Liver (tissue), 3 donors: ENCODE measurements at regions not wholly inside any gene's neighbourhood (a gene's known extent, or its start where the extent isn't known, plus 50 kb on each side); places are given as distances from the start of the nearest gene placed in this dataset.

Experiments
- EGR1 ChIP-seq, 2 donors: IDR thresholded peaks; 2 replicates each; pipeline ENCODE4 v1.6.1; 2016 to 2018; ENCODE audit warnings: antibody characterized with exemption in 2 of 2, low read depth in 2 of 2
- GABPA ChIP-seq, 2 donors: IDR thresholded peaks in 1 of 2; conservative IDR thresholded peaks in 1 of 2; 2 replicates each; pipeline ENCODE4 v1.6.1; 2016; ENCODE audit warnings: antibody characterized with exemption in 2 of 2, mild to moderate bottlenecking in 1 of 2, moderate library complexity in 1 of 2
- JUND ChIP-seq, 2 donors: IDR thresholded peaks; 2 replicates each; pipeline ENCODE4 v1.6.1; 2016; ENCODE audit warnings: antibody characterized with exemption in 2 of 2
- RAD21 ChIP-seq, 2 donors: IDR thresholded peaks; 2 replicates each; pipeline ENCODE4 v1.6.1; 2016; ENCODE audit warnings: antibody characterized with exemption in 2 of 2, mild to moderate bottlenecking in 2 of 2
- RXRA ChIP-seq, 2 donors: IDR thresholded peaks; 2 replicates each; pipeline ENCODE4 v1.6.1; 2017 to 2018; ENCODE audit warnings: antibody characterized with exemption in 2 of 2, mild to moderate bottlenecking in 1 of 2
- SP1 ChIP-seq: IDR thresholded peaks from 2 replicates; pipeline ENCODE4 v1.6.1; 2018; ENCODE audit warnings: antibody characterized with exemption, mild to moderate bottlenecking
- TAF1 ChIP-seq: conservative IDR thresholded peaks from 2 replicates; pipeline ENCODE4 v1.6.1; 2016; ENCODE audit warnings: antibody characterized with exemption, mild to moderate bottlenecking
- YY1 ChIP-seq: IDR thresholded peaks from 2 replicates; pipeline ENCODE4 v1.6.1; 2016; ENCODE audit warnings: antibody characterized with exemption, mild to moderate bottlenecking
- TF ChIP-seq, protein P1 (sequence below): fragments of 150-350 bp; IDR thresholded peaks from 2 replicates; pipeline ENCODE4 v1.5.1; 2017; ENCODE audit warnings: improper control_type of control experiment, low read depth, low read length; ENCODE audit not compliant: missing input control
- TF ChIP-seq, protein P2 (sequence below): IDR thresholded peaks from 2 replicates; pipeline ENCODE4 v1.6.1; 2016; ENCODE audit warnings: antibody characterized with exemption
- TF ChIP-seq, protein P3 (sequence below): IDR thresholded peaks from 2 replicates; pipeline ENCODE4 v1.6.1; 2016; ENCODE audit warnings: antibody characterized with exemption, mild to moderate bottlenecking
- TF ChIP-seq, protein P4 (sequence below): IDR thresholded peaks from 2 replicates; pipeline ENCODE4 v1.6.1; 2016; ENCODE audit warnings: antibody characterized with exemption
- TF ChIP-seq, protein P5 (sequence below): IDR thresholded peaks from 2 replicates; pipeline ENCODE4 v1.6.1; 2016; ENCODE audit warnings: antibody characterized with exemption
- donor health status: healthy.
- donor health status: healthy.

DNA sequence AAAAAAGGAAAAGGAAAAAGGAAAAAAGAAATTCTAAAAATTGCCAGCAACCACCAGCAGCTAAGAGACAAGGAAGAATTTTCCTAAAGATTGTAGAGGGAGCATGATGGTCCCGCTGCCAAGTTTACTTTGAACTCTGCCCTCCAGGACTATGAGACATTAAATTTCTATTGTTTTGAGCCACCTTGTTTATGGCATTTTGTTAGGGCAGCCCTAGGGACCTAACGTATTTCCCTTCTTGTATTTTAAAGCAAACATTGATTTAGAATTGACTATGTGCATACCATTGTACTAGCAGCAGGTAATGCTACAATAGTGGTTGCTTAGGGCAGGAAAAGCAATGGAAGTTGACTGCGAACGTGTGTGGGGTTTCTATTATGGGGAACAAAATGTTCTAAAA, 1414.2 kb downstream of the EFNB2 start:
- TF ChIP-seq YY1 (no peak), SP1 (no peak), RAD21 (IDR thresholded peaks at IDR 0.05) (no peak), GABPA (IDR thresholded peaks at IDR 0.05 in 1 of 2, conservative IDR thresholded peaks at IDR 0.05 in 1 of 2) (no peak), TAF1 (no peak), EGR1 (IDR thresholded peaks at IDR 0.05; ENCODE audit: low read depth in 2 of 2) (no peak), RXRA (IDR thresholded peaks at IDR 0.05) (no peak), JUND (IDR thresholded peaks at IDR 0.05) (no peak)
- TF ChIP-seq, protein P1, sequence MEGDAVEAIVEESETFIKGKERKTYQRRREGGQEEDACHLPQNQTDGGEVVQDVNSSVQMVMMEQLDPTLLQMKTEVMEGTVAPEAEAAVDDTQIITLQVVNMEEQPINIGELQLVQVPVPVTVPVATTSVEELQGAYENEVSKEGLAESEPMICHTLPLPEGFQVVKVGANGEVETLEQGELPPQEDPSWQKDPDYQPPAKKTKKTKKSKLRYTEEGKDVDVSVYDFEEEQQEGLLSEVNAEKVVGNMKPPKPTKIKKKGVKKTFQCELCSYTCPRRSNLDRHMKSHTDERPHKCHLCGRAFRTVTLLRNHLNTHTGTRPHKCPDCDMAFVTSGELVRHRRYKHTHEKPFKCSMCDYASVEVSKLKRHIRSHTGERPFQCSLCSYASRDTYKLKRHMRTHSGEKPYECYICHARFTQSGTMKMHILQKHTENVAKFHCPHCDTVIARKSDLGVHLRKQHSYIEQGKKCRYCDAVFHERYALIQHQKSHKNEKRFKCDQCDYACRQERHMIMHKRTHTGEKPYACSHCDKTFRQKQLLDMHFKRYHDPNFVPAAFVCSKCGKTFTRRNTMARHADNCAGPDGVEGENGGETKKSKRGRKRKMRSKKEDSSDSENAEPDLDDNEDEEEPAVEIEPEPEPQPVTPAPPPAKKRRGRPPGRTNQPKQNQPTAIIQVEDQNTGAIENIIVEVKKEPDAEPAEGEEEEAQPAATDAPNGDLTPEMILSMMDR = no peak
- TF ChIP-seq, protein P2, sequence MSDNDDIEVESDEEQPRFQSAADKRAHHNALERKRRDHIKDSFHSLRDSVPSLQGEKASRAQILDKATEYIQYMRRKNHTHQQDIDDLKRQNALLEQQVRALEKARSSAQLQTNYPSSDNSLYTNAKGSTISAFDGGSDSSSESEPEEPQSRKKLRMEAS = no peak
- TF ChIP-seq, protein P3, sequence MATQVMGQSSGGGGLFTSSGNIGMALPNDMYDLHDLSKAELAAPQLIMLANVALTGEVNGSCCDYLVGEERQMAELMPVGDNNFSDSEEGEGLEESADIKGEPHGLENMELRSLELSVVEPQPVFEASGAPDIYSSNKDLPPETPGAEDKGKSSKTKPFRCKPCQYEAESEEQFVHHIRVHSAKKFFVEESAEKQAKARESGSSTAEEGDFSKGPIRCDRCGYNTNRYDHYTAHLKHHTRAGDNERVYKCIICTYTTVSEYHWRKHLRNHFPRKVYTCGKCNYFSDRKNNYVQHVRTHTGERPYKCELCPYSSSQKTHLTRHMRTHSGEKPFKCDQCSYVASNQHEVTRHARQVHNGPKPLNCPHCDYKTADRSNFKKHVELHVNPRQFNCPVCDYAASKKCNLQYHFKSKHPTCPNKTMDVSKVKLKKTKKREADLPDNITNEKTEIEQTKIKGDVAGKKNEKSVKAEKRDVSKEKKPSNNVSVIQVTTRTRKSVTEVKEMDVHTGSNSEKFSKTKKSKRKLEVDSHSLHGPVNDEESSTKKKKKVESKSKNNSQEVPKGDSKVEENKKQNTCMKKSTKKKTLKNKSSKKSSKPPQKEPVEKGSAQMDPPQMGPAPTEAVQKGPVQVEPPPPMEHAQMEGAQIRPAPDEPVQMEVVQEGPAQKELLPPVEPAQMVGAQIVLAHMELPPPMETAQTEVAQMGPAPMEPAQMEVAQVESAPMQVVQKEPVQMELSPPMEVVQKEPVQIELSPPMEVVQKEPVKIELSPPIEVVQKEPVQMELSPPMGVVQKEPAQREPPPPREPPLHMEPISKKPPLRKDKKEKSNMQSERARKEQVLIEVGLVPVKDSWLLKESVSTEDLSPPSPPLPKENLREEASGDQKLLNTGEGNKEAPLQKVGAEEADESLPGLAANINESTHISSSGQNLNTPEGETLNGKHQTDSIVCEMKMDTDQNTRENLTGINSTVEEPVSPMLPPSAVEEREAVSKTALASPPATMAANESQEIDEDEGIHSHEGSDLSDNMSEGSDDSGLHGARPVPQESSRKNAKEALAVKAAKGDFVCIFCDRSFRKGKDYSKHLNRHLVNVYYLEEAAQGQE = no peak
- TF ChIP-seq, protein P4, sequence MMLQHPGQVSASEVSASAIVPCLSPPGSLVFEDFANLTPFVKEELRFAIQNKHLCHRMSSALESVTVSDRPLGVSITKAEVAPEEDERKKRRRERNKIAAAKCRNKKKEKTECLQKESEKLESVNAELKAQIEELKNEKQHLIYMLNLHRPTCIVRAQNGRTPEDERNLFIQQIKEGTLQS = no peak
- TF ChIP-seq, protein P5, sequence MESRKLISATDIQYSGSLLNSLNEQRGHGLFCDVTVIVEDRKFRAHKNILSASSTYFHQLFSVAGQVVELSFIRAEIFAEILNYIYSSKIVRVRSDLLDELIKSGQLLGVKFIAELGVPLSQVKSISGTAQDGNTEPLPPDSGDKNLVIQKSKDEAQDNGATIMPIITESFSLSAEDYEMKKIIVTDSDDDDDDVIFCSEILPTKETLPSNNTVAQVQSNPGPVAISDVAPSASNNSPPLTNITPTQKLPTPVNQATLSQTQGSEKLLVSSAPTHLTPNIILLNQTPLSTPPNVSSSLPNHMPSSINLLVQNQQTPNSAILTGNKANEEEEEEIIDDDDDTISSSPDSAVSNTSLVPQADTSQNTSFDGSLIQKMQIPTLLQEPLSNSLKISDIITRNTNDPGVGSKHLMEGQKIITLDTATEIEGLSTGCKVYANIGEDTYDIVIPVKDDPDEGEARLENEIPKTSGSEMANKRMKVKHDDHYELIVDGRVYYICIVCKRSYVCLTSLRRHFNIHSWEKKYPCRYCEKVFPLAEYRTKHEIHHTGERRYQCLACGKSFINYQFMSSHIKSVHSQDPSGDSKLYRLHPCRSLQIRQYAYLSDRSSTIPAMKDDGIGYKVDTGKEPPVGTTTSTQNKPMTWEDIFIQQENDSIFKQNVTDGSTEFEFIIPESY = no peak
